WI38 (cell line): ENCODE measurements at regions not wholly inside any gene's neighbourhood (a gene's known extent, or its start where the extent isn't known, plus 50 kb on each side); places are given as distances from the start of the nearest gene placed in this dataset.

Experiments
- H3K4me3 ChIP-seq: 2 replicates; pipeline ENCODE4 v1.5.1; 2011; ENCODE audit warnings: low read depth, mild to moderate bottlenecking, control low read depth, low read length
- TF ChIP-seq, protein P1 (sequence below): IDR thresholded peaks from 2 replicates; pipeline ENCODE4 v1.5.1; 2012; ENCODE audit warnings: low read depth, mild to moderate bottlenecking, control low read depth, low read length

DNA sequence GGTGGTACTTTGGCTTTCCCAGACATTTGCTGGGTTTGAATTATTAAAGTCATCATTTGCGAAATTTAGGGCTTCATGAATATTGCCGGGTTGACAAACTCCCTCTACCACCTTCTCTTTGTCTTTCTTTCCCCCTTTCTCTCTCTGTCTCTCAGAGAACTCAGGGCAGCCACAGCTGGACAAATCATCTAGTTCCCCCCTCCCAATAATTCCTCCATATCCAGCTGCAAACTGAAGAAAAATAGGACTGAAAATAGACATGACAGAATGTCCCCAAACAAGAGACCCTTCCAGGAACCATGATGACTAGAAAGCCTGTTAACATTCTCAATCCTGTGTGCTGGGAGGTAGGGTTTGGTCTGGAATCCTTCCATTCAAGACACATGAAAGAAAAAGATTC lies 67.1 kb upstream of the TBX5 start:
- TF ChIP-seq, protein P1, sequence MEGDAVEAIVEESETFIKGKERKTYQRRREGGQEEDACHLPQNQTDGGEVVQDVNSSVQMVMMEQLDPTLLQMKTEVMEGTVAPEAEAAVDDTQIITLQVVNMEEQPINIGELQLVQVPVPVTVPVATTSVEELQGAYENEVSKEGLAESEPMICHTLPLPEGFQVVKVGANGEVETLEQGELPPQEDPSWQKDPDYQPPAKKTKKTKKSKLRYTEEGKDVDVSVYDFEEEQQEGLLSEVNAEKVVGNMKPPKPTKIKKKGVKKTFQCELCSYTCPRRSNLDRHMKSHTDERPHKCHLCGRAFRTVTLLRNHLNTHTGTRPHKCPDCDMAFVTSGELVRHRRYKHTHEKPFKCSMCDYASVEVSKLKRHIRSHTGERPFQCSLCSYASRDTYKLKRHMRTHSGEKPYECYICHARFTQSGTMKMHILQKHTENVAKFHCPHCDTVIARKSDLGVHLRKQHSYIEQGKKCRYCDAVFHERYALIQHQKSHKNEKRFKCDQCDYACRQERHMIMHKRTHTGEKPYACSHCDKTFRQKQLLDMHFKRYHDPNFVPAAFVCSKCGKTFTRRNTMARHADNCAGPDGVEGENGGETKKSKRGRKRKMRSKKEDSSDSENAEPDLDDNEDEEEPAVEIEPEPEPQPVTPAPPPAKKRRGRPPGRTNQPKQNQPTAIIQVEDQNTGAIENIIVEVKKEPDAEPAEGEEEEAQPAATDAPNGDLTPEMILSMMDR = no peak
- no peak overlapping the region for H3K4me3 ChIP-seq

DNA sequence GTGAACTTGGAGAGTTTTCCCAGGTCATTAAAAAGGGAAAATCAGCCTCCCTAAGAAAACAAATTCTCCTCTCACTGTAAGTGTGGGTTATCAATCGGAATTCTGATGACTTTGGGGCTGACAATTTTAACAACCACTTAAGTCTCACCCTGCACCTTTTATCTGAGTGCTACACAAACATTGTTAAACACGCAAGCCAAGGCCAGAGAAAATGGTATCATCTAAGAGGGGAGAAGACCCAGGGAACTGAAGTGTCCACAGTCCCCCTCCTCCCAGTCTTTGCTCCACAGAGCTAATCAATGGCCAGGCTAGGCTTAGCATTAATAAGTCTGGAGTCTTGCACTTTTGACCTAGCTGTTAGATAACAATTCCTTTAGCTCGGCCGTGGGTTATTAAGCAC lies 51.7 kb upstream of the TBX5 start:
- no peak overlapping the region for H3K4me3 ChIP-seq
- TF ChIP-seq, protein P1 = no peak
